ENCODE measurements at regions not wholly inside any gene's neighbourhood (a gene's known extent, or its start where the extent isn't known, plus 50 kb on each side); places are given as distances from the start of the nearest gene placed in this dataset.

- DNase-seq, result no peak
- Histone ChIP-seq H3K4me1 (no peaks in the 10 kb centered on the region), H3K27me3 (ENCODE audit: low read depth) (no peaks in the 10 kb centered on the region), H3K9me3 (replicated peaks) (no peaks in the 10 kb centered on the region), H3K36me3 (no peaks in the 10 kb centered on the region), H3K27ac (replicated peaks) (no peak overlapping the region), H3K4me3 (no peak overlapping the region)
- no peak for TF ChIP-seq CTCF (IDR thresholded peaks at IDR 0.05; ENCODE audit: borderline replicate concordance)
- intact Hi-C loops (cut with micrococcal nuclease), result no loop called here
Measured at GRCh38 chr11:130709531-130709930, 206.7 kb downstream of the SNX19 start.

- Histone ChIP-seq H3K4me1 (no peaks in the 10 kb centered on the region), H3K27me3 (ENCODE audit: low read depth) (no peaks in the 10 kb centered on the region), H3K4me3 (no peak overlapping the region), H3K36me3 (no peaks in the 10 kb centered on the region), H3K27ac (replicated peaks) (no peak overlapping the region), H3K9me3 (replicated peaks) (no peaks in the 10 kb centered on the region)
- intact Hi-C loops (cut with micrococcal nuclease), result no loop called here
- DNase-seq, result no peak
- no peak for TF ChIP-seq CTCF (IDR thresholded peaks at IDR 0.05; ENCODE audit: borderline replicate concordance)
Measured at GRCh38 chr11:130710021-130710420, 206.3 kb downstream of the SNX19 start.

GRCh38 chr11:130710497-130711012 is 205.7 kb downstream of the SNX19 start:
- no peaks in the 10 kb centered on the region for H3K27me3 ChIP-seq (ENCODE audit: low read depth)
- H3K4me3 ChIP-seq, result no peak overlapping the region
- H3K4me1 ChIP-seq, result no peaks in the 10 kb centered on the region
- H3K27ac ChIP-seq (replicated peaks), result no peak overlapping the region
- intact Hi-C loops (cut with micrococcal nuclease), result no loop called here
- DNase-seq, result no peak
- no peaks in the 10 kb centered on the region for H3K36me3 ChIP-seq
- no peaks in the 10 kb centered on the region for H3K9me3 ChIP-seq (replicated peaks)
- TF ChIP-seq CTCF (IDR thresholded peaks at IDR 0.05; ENCODE audit: borderline replicate concordance), result no peak

GRCh38 chr11:130711193-130711592 is 205.1 kb downstream of the SNX19 start:
- no peak for TF ChIP-seq CTCF (IDR thresholded peaks at IDR 0.05; ENCODE audit: borderline replicate concordance)
- no peak overlapping the region for H3K27ac ChIP-seq (replicated peaks)
- no peak for DNase-seq

GRCh38 chr11:130712480-130712879 is 203.8 kb downstream of the SNX19 start:
- Histone ChIP-seq H3K9me3 (replicated peaks) (no peaks in the 10 kb centered on the region), H3K4me3 (no peak overlapping the region), H3K27ac (replicated peaks) (no peak overlapping the region), H3K4me1 (no peaks in the 10 kb centered on the region), H3K36me3 (no peaks in the 10 kb centered on the region), H3K27me3 (ENCODE audit: low read depth) (no peaks in the 10 kb centered on the region)
- intact Hi-C loops (cut with micrococcal nuclease), result no loop called here
- no peak for DNase-seq
- no peak for TF ChIP-seq CTCF (IDR thresholded peaks at IDR 0.05; ENCODE audit: borderline replicate concordance)

More at GRCh38 chr11:130711193-130711592, 205.1 kb downstream of the SNX19 start:
- Histone ChIP-seq H3K4me1 (no peaks in the 10 kb centered on the region), H3K4me3 (no peak overlapping the region), H3K9me3 (replicated peaks) (no peaks in the 10 kb centered on the region), H3K27me3 (ENCODE audit: low read depth) (no peaks in the 10 kb centered on the region), H3K36me3 (no peaks in the 10 kb centered on the region)
- intact Hi-C loops (cut with micrococcal nuclease), result no loop called here
